ENCODE measurements at regions not wholly inside any gene's neighbourhood (a gene's known extent, or its start where the extent isn't known, plus 50 kb on each side); places are given as distances from the start of the nearest gene placed in this dataset.

DNA sequence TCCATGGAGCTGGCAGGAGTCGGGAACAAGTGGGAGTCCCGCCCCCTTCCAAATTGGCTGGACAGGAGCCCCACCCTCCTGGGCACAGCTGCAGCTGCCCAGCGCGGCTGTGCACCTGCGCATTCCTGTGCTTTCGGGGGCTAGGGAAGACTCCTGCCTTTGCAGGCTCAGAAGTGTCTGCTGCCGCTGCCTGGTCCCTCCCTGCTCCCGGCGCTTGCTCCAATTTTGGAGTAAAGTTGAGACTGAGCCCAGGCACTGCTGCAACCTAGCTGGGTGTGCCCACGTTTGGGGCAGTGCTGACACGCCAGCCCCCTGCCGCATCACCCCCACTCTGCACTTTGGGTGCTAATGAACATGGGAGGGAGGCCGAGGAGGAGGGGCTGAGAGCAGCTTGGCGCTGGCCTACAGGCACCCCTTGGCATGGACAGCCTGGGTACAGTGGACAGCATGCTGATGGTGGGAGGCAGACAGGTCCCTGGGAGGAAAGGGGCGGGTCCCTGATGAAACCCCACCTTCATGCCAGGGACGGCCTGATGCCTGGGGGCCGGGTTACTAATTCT lies 399.2 kb upstream of the CNTN4 start:
- Mint-ChIP-seq H3K9me3 (peaks cover 6% of the 10 kb centered on the region), H3K27ac (no peak overlapping the region), H3K4me3 (no peak overlapping the region), H3K27me3 (no peaks in the 10 kb centered on the region), H3K4me1 (no peaks in the 10 kb centered on the region), H3K36me3 (no peaks in the 10 kb centered on the region)

DNA sequence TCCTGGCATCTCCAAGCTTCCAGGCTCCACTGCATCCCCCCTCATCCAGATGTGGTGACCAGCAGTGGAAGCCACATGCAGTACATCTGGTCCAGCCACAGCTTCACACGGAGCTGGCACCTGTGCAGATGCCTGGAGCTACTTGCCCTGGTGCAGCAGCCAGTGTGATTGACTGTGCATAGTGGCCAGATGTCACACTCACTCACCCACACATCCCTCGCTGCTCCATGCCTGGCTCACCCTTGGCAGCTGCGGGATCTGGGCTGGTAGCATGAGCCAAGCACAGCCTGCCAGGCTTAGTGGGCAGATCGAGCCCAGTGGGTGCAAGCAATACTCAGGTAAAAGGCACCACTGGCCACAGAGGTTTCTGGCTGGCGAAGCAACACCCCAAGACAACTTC lies 398.0 kb upstream of the CNTN4 start:
- Mint-ChIP-seq H3K27ac (no peak overlapping the region), H3K27me3 (no peaks in the 10 kb centered on the region), H3K36me3 (no peaks in the 10 kb centered on the region), H3K4me3 (no peak overlapping the region), H3K9me3 (peaks cover 6% of the 10 kb centered on the region), H3K4me1 (no peaks in the 10 kb centered on the region)

DNA sequence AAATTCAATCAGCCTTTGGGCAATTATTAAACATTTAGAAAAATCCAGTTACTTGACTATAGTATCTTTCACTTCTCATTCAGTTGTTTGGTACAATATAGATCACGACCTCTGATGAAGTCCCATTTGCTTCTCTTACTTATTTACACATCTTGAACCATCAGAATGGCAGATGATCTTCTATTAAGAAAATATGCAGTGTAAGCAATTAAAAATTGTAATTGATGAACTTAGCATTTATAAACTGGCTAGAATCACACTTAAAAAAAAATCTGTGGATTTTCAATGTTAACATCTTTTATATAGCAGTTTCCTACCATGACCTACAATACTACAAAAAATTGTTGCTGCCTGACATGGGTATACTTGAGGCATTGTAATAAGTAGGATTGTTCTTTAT lies 395.5 kb upstream of the CNTN4 start:
- H3K27ac Mint-ChIP-seq: no peak overlapping the region
- H3K4me3 Mint-ChIP-seq: no peak overlapping the region
- no peaks in the 10 kb centered on the region for H3K27me3 Mint-ChIP-seq
- no peaks in the 10 kb centered on the region for H3K4me1 Mint-ChIP-seq
- H3K9me3 Mint-ChIP-seq: no peaks in the 10 kb centered on the region
- H3K36me3 Mint-ChIP-seq: no peaks in the 10 kb centered on the region

DNA sequence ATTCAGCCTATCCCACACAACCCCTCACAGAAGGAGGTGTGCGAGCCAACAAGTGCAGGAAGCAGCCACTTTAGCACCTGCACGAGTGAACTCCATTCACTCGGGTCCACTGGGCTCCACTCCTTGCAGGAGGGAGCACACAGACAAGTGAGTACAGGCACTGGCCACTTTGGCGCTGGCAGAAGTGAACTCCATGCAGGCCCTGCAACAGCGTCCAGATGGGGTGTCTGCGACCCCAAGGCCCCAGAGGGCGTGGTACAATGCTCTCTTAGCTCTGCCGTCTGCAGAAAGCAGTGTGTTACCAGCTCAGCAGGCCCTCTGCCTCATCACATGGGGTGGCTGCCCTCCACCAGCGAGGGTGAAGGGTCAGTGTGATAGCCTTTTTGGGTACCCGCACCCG lies 388.0 kb upstream of the CNTN4 start:
- Mint-ChIP-seq H3K36me3 (no peaks in the 10 kb centered on the region), H3K4me3 (no peak overlapping the region), H3K4me1 (no peaks in the 10 kb centered on the region), H3K27me3 (no peaks in the 10 kb centered on the region), H3K27ac (no peak overlapping the region), H3K9me3 (no peaks in the 10 kb centered on the region)

GRCh38 chr3:1717524-1717923 lies 381.1 kb upstream of the CNTN4 start:
- Mint-ChIP-seq H3K4me1 (no peaks in the 10 kb centered on the region), H3K4me3 (no peak overlapping the region), H3K27me3 (no peaks in the 10 kb centered on the region), H3K27ac (no peak overlapping the region), H3K9me3 (no peaks in the 10 kb centered on the region), H3K36me3 (no peaks in the 10 kb centered on the region)

- Mint-ChIP-seq H3K27ac (no peak overlapping the region), H3K36me3 (no peaks in the 10 kb centered on the region), H3K4me3 (no peak overlapping the region), H3K27me3 (no peaks in the 10 kb centered on the region), H3K4me1 (no peaks in the 10 kb centered on the region), H3K9me3 (no peaks in the 10 kb centered on the region)
Observed at GRCh38 chr3:1723726-1724125, 374.9 kb upstream of the CNTN4 start.

GRCh38 chr3:1726741-1727140 lies 371.9 kb upstream of the CNTN4 start:
- H3K36me3 Mint-ChIP-seq: no peaks in the 10 kb centered on the region
- H3K9me3 Mint-ChIP-seq: no peaks in the 10 kb centered on the region
- no peaks in the 10 kb centered on the region for H3K4me1 Mint-ChIP-seq
- H3K27me3 Mint-ChIP-seq: no peaks in the 10 kb centered on the region
- no peak overlapping the region for H3K27ac Mint-ChIP-seq
- H3K4me3 Mint-ChIP-seq: no peak overlapping the region

GRCh38 chr3:1727242-1727641 lies 371.4 kb upstream of the CNTN4 start:
- no peaks in the 10 kb centered on the region for H3K36me3 Mint-ChIP-seq
- no peaks in the 10 kb centered on the region for H3K27me3 Mint-ChIP-seq
- no peak overlapping the region for H3K27ac Mint-ChIP-seq
- H3K4me3 Mint-ChIP-seq: no peak overlapping the region
- H3K4me1 Mint-ChIP-seq: no peaks in the 10 kb centered on the region
- H3K9me3 Mint-ChIP-seq: no peaks in the 10 kb centered on the region

DNA sequence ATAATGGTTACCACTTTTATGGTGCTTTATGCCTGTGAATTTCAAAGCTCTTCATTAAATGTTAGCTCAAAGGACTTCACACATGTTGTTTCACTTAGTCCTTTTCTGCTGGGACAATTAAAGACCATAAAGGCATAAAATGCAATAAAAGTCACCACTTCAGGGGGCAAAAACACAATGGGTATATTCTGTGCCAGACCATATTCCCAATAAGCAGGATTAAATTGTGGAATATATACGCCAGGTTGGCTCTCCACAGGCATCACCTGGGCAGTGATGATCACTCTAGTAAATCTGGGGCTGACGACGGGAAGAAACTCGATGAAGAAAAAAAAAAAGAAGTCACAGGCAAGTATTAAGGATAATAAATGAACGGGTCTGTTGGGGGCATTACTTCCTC lies 370.2 kb upstream of the CNTN4 start:
- Mint-ChIP-seq H3K27ac (no peak overlapping the region), H3K9me3 (no peaks in the 10 kb centered on the region), H3K4me1 (no peaks in the 10 kb centered on the region), H3K27me3 (no peaks in the 10 kb centered on the region), H3K4me3 (no peak overlapping the region), H3K36me3 (no peaks in the 10 kb centered on the region)

- Mint-ChIP-seq H3K27me3 (no peaks in the 10 kb centered on the region), H3K27ac (no peak overlapping the region)
Observed at GRCh38 chr3:1734494-1735122, 364.1 kb upstream of the CNTN4 start.

GRCh38 chr3:1752205-1752604 lies 346.5 kb upstream of the CNTN4 start:
- no peaks in the 10 kb centered on the region for H3K4me1 Mint-ChIP-seq
- no peaks in the 10 kb centered on the region for H3K27me3 Mint-ChIP-seq
- H3K36me3 Mint-ChIP-seq: no peaks in the 10 kb centered on the region
- H3K9me3 Mint-ChIP-seq: peaks cover 11% of the 10 kb centered on the region
- H3K4me3 Mint-ChIP-seq: no peak overlapping the region
- no peak overlapping the region for H3K27ac Mint-ChIP-seq

More at GRCh38 chr3:1734494-1735122, 364.1 kb upstream of the CNTN4 start:
- Mint-ChIP-seq H3K4me3 (no peak overlapping the region), H3K36me3 (no peaks in the 10 kb centered on the region), H3K4me1 (no peaks in the 10 kb centered on the region), H3K9me3 (peaks cover 4% of the 10 kb centered on the region)

DNA sequence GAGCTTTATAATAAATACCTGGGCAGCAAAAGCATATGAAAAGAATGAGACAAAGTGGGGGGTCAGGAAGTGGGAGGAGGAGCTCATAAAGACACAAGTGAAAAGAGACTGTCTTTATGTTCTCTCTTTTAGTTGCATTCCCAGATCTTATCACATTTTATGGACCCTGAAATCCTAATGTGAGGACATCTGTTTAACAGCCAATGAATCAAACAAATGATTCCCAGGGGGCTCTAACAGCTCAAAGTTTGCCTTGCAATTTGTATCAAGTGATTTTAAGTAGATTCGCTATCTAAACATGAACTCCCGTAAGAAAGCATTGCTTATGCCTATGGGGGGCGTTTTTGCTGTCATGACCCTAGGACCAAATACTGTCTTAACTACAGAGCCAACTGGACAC lies 332.3 kb upstream of the CNTN4 start:
- no peak overlapping the region for H3K4me3 Mint-ChIP-seq
- no peaks in the 10 kb centered on the region for H3K36me3 Mint-ChIP-seq
- no peaks in the 10 kb centered on the region for H3K27me3 Mint-ChIP-seq
- H3K27ac Mint-ChIP-seq: no peak overlapping the region
- H3K4me1 Mint-ChIP-seq: no peaks in the 10 kb centered on the region
- H3K9me3 Mint-ChIP-seq: no peaks in the 10 kb centered on the region

DNA sequence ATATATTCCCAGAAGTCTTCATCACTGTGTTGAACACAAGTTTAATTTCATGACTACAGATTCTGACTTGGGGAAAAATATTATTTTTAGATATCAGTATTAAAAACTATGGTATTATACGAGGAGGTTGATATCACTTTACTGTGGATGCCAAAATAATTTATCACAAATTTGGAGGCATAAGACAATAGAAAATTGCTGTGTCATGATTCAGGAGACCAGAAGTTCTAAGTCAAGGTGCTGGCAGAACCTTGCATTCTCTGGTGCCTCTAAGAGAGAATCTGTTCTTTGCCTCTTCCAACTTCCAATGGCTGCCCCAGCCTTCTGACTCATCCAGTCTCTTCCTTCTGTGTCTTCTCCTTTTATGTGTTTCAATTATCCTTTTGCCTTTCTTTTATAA lies 325.0 kb upstream of the CNTN4 start:
- H3K36me3 Mint-ChIP-seq: no peaks in the 10 kb centered on the region
- peaks cover 5% of the 10 kb centered on the region for H3K9me3 Mint-ChIP-seq
- no peaks in the 10 kb centered on the region for H3K4me1 Mint-ChIP-seq
- no peak overlapping the region for H3K4me3 Mint-ChIP-seq
- H3K27ac Mint-ChIP-seq: no peak overlapping the region
- H3K27me3 Mint-ChIP-seq: no peaks in the 10 kb centered on the region

GRCh38 chr3:1774597-1774996 lies 324.1 kb upstream of the CNTN4 start:
- Mint-ChIP-seq H3K36me3 (no peaks in the 10 kb centered on the region), H3K4me3 (no peak overlapping the region), H3K9me3 (peaks cover 5% of the 10 kb centered on the region), H3K4me1 (no peaks in the 10 kb centered on the region), H3K27ac (no peak overlapping the region), H3K27me3 (no peaks in the 10 kb centered on the region)

GRCh38 chr3:1775321-1775720 lies 323.3 kb upstream of the CNTN4 start:
- Mint-ChIP-seq H3K4me3 (no peak overlapping the region), H3K27ac (no peak overlapping the region), H3K4me1 (no peaks in the 10 kb centered on the region), H3K9me3 (peaks cover 5% of the 10 kb centered on the region), H3K27me3 (no peaks in the 10 kb centered on the region), H3K36me3 (no peaks in the 10 kb centered on the region)

GRCh38 chr3:1783995-1784394 lies 314.7 kb upstream of the CNTN4 start:
- no peaks in the 10 kb centered on the region for H3K27me3 Mint-ChIP-seq
- no peaks in the 10 kb centered on the region for H3K36me3 Mint-ChIP-seq
- H3K4me1 Mint-ChIP-seq: no peaks in the 10 kb centered on the region
- H3K9me3 Mint-ChIP-seq: peaks cover 2% of the 10 kb centered on the region
- no peak overlapping the region for H3K27ac Mint-ChIP-seq
- no peak overlapping the region for H3K4me3 Mint-ChIP-seq

DNA sequence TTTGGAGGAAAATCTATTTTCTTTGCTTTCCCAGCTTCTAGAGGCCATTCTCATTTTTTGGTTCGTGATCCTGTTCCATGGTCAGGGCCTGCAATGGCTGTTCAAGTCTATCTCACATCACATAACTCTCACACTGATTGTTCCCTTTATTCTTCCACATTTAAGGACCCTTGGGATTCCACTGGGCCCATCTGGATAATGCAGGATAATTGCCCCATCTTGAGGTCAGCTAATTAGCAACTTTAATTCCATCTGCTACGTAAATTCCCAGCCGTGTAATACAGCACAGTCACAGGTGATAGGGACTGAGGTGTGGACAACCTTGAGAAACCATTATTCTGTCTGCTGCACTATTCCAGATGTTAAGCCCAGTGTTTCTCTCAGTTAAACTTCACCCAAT lies 311.6 kb upstream of the CNTN4 start:
- Mint-ChIP-seq H3K27ac (no peak overlapping the region), H3K4me3 (no peak overlapping the region), H3K27me3 (no peaks in the 10 kb centered on the region), H3K36me3 (no peaks in the 10 kb centered on the region), H3K9me3 (peaks cover 8% of the 10 kb centered on the region), H3K4me1 (no peaks in the 10 kb centered on the region)

All from activated naive CD4-positive, alpha-beta T cell treated with anti-CD3 and anti-CD28 coated beads, Interleukin-2, amount 50 U/mL, for 24 hours (primary cell).